Duodenal mucosa (tissue), 2 donors: ENCODE measurements at regions not wholly inside any gene's neighbourhood (a gene's known extent, or its start where the extent isn't known, plus 50 kb on each side); places are given as distances from the start of the nearest gene placed in this dataset.
"Not testable (repeated sequence)": the region's sequence is repeated elsewhere in the genome, so short reads cannot be mapped to it uniquely, and the experiment has no call there.

Source experiments
- H3K27ac ChIP-seq: one replicate; pipeline ENCODE4 v1.7.0; 2013; ENCODE audit warnings: low read depth, low read length
- H3K27me3 ChIP-seq, 2 donors: one replicate each; pipeline ENCODE4 v1.7.0; 2013; ENCODE audit warnings: low read length in 2 of 2, control low read depth in 1 of 2; ENCODE audit not compliant: insufficient read depth in 2 of 2, control insufficient read depth in 1 of 2
- H3K36me3 ChIP-seq, 2 donors: one replicate each; pipeline ENCODE4 v1.7.0; 2013; ENCODE audit warnings: low read length in 2 of 2, control low read depth in 1 of 2; ENCODE audit not compliant: insufficient read depth in 2 of 2, control insufficient read depth in 1 of 2
- H3K4me1 ChIP-seq, 2 donors: one replicate each; pipeline ENCODE4 v1.7.0; 2013; ENCODE audit warnings: low read length in 2 of 2, control low read depth in 1 of 2; ENCODE audit not compliant: insufficient read depth in 2 of 2, control insufficient read depth in 1 of 2
- H3K4me3 ChIP-seq, 2 donors: one replicate each; pipeline ENCODE4 v1.7.0; 2013; ENCODE audit warnings: low read length in 2 of 2, low read depth in 1 of 2
- H3K9ac ChIP-seq, 2 donors: one replicate each; pipeline ENCODE4 v1.7.0; 2013; ENCODE audit warnings: low read length in 2 of 2, low read depth in 1 of 2
- H3K9me3 ChIP-seq, 2 donors: one replicate each; pipeline ENCODE4 v1.7.0; 2013; ENCODE audit warnings: low read length in 2 of 2, control low read depth in 1 of 2; ENCODE audit not compliant: control insufficient read depth in 1 of 2

GRCh38 chr3:59189526-59189925 is 139.7 kb upstream of the CFAP20DC start:
- Histone ChIP-seq H3K27me3 (no peaks in the 10 kb centered on the region), H3K27ac (no peak overlapping the region), H3K4me3 (no peak overlapping the region), H3K9me3 (no peaks in the 10 kb centered on the region), H3K9ac (no peak overlapping the region), H3K4me1 (peaks cover 0 to 8% of the 10 kb centered on the region in 2 donors), H3K36me3 (no peaks in the 10 kb centered on the region)

- Histone ChIP-seq H3K9ac (no peak overlapping the region), H3K9me3 (no peaks in the 10 kb centered on the region), H3K27me3 (no peaks in the 10 kb centered on the region), H3K36me3 (no peaks in the 10 kb centered on the region), H3K4me1 (peaks cover 0 to 8% of the 10 kb centered on the region in 2 donors), H3K4me3 (no peak overlapping the region), H3K27ac (no peak overlapping the region)
Observed at GRCh38 chr3:59186725-59187124, 136.9 kb upstream of the CFAP20DC start.

GRCh38 chr3:59185591-59186369 is 136.0 kb upstream of the CFAP20DC start:
- H3K27ac ChIP-seq = no peak overlapping the region
- no peak overlapping the region for H3K4me3 ChIP-seq
- no peak overlapping the region for H3K9ac ChIP-seq
- no peaks in the 10 kb centered on the region for H3K9me3 ChIP-seq
- H3K36me3 ChIP-seq = no peaks in the 10 kb centered on the region
- H3K4me1 ChIP-seq = peaks cover 0 to 8% of the 10 kb centered on the region in 2 donors
- no peaks in the 10 kb centered on the region for H3K27me3 ChIP-seq

GRCh38 chr3:59180006-59180405 is 130.2 kb upstream of the CFAP20DC start:
- H3K4me1 ChIP-seq = no peaks in the 10 kb centered on the region
- H3K9ac ChIP-seq = no peak overlapping the region
- no peaks in the 10 kb centered on the region for H3K27me3 ChIP-seq
- H3K4me3 ChIP-seq = no peak overlapping the region
- no peaks in the 10 kb centered on the region for H3K36me3 ChIP-seq
- no peaks in the 10 kb centered on the region for H3K9me3 ChIP-seq
- no peak overlapping the region for H3K27ac ChIP-seq

GRCh38 chr3:59178698-59179097 is 128.9 kb upstream of the CFAP20DC start:
- no peak overlapping the region for H3K27ac ChIP-seq
- no peak overlapping the region for H3K9ac ChIP-seq
- H3K36me3 ChIP-seq = no peaks in the 10 kb centered on the region
- H3K9me3 ChIP-seq = no peaks in the 10 kb centered on the region
- no peak overlapping the region for H3K4me3 ChIP-seq
- no peaks in the 10 kb centered on the region for H3K27me3 ChIP-seq
- H3K4me1 ChIP-seq = no peaks in the 10 kb centered on the region

GRCh38 chr3:59171491-59171890 is 121.7 kb upstream of the CFAP20DC start:
- Histone ChIP-seq H3K4me1 (no peaks in the 10 kb centered on the region), H3K9ac (no peak overlapping the region), H3K4me3 (no peak overlapping the region), H3K27ac (no peak overlapping the region), H3K27me3 (no peaks in the 10 kb centered on the region), H3K9me3 (no peaks in the 10 kb centered on the region), H3K36me3 (no peaks in the 10 kb centered on the region)

DNA sequence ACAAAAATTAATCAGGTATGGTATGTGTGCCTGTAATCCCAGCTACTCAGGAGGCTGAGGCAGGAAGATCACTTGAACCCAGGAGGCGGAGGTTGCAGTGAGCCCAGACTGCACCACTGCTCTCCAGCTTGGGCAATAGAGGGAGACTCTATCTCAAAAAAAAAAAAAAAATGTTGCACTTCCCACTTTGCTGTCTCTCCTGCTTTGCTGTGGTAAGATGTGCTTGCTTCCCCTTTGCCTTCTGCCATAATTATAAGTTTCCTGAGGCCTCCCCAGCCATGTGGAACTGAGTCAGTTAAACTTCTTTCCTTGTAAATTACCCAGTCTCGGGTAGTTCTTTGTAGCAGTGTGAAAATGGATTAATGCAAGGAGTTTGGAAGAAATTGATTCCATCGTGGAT is 120.3 kb upstream of the CFAP20DC start:
- not testable (repeated sequence) for H3K27ac ChIP-seq, H3K4me3 ChIP-seq, H3K36me3 ChIP-seq, H3K4me1 ChIP-seq, H3K9ac ChIP-seq, H3K27me3 ChIP-seq, H3K9me3 ChIP-seq

DNA sequence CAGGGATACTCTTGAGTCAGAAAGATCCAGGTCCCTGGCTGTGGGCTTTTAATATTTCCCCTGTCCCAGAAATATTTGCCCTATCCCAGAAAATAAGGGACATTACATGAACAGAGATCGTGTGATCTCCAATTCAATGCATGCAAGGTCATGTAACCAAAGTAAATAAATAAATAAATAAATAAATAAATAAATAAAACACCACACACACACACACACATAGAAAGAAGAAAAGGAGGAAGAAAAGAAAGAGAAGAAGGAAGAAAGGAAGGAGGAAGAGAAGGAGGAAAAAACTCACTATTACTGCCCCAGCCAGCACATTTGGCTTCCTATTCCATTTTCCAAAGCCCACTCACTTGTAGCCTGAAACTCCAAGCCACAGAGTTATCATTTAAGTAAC is 117.9 kb upstream of the CFAP20DC start:
- H3K27me3 ChIP-seq = no peaks in the 10 kb centered on the region
- no peaks in the 10 kb centered on the region for H3K4me1 ChIP-seq
- no peak overlapping the region for H3K4me3 ChIP-seq
- no peak overlapping the region for H3K9ac ChIP-seq
- no peaks in the 10 kb centered on the region for H3K36me3 ChIP-seq
- H3K9me3 ChIP-seq = no peaks in the 10 kb centered on the region
- H3K27ac ChIP-seq = no peak overlapping the region

- Histone ChIP-seq H3K9ac (no peak overlapping the region), H3K36me3 (no peaks in the 10 kb centered on the region), H3K9me3 (no peaks in the 10 kb centered on the region), H3K4me3 (no peak overlapping the region), H3K27ac (no peak overlapping the region), H3K4me1 (no peaks in the 10 kb centered on the region), H3K27me3 (no peaks in the 10 kb centered on the region)
Observed at GRCh38 chr3:59163953-59164352, 114.1 kb upstream of the CFAP20DC start.

- Histone ChIP-seq H3K36me3 (no peaks in the 10 kb centered on the region), H3K27me3 (no peaks in the 10 kb centered on the region), H3K4me1 (no peaks in the 10 kb centered on the region), H3K9me3 (no peaks in the 10 kb centered on the region), H3K27ac (no peak overlapping the region), H3K9ac (no peak overlapping the region), H3K4me3 (no peak overlapping the region)
Observed at GRCh38 chr3:59161048-59161447, 111.2 kb upstream of the CFAP20DC start.
